A673 (cell line): ENCODE measurements at regions not wholly inside any gene's neighbourhood (a gene's known extent, or its start where the extent isn't known, plus 50 kb on each side); places are given as distances from the start of the nearest gene placed in this dataset.

ENCODE experiments used
- BruUV-seq: library from RNA; stranded (reverse); fragments of 400-500 nt; replicated peaks from 2 replicates; lab custom pipeline; 2021; lab: Mats Ljungman, UMichigan
- CTCF ChIA-PET: fragments of 300-600 bp; sonication (Branson Sonifier 250); formaldehyde crosslinking; loops from one replicate; lab custom pipeline; 2022; ENCODE audit warnings: antibody characterized with exemption; lab: Charles Lee
- POLR2A ChIA-PET: fragments of 300-600 bp; sonication (Branson Sonifier 250); formaldehyde crosslinking; loops from one replicate; lab custom pipeline; 2022; ENCODE audit warnings: antibody characterized with exemption; ENCODE audit not compliant: low non-redundant PET; lab: Charles Lee
- DNase-seq: peaks from one replicate; pipeline ENCODE4 v3.0.0-alpha.2; 2015; ENCODE audit warnings: low spot score
- H3K27ac ChIP-seq: fragments of 200-600 bp; sonication (generic); 2 replicates; pipeline ENCODE4 v1.5.1; 2016; ENCODE audit warnings: mixed run types, low read depth, mild to moderate bottlenecking, mixed read lengths, antibody characterized with exemption, low read length; ENCODE audit not compliant: poor library complexity, severe bottlenecking
- H3K27me3 ChIP-seq: fragments of 200-600 bp; sonication (generic); replicated peaks from 2 replicates; pipeline ENCODE4 v1.6.1; 2017; ENCODE audit warnings: mixed run types, low read depth, mild to moderate bottlenecking, mixed read lengths, antibody characterized with exemption, low read length; ENCODE audit not compliant: insufficient read depth, poor library complexity
- H3K36me3 ChIP-seq: fragments of 200-600 bp; sonication (generic); 2 replicates; pipeline ENCODE4 v1.6.1; 2016; ENCODE audit warnings: mixed run types, mild to moderate bottlenecking, mixed read lengths, antibody characterized with exemption, low read length; ENCODE audit not compliant: insufficient read depth, poor library complexity, severe bottlenecking
- H3K4me1 ChIP-seq: fragments of 200-600 bp; sonication (generic); 2 replicates; pipeline ENCODE4 v1.6.1; 2017; ENCODE audit warnings: mixed run types, mild to moderate bottlenecking, mixed read lengths, antibody characterized with exemption, low read length; ENCODE audit not compliant: insufficient read depth, poor library complexity, severe bottlenecking
- H3K4me3 ChIP-seq: fragments of 200-600 bp; sonication (generic); 2 replicates; pipeline ENCODE4 v1.5.1; 2016; ENCODE audit warnings: low read depth, mixed run types, mild to moderate bottlenecking, mixed read lengths, low read length; ENCODE audit not compliant: poor library complexity, severe bottlenecking
- H3K9me3 ChIP-seq: fragments of 200-600 bp; sonication (generic); 2 replicates; pipeline ENCODE4 v1.6.1; 2016; ENCODE audit warnings: mixed run types, low read depth, mild to moderate bottlenecking, mixed read lengths, antibody characterized with exemption, low read length; ENCODE audit not compliant: poor library complexity, severe bottlenecking
- CTCF ChIP-seq: fragments of 300-800, 200-600 bp; sonication (generic); conservative IDR thresholded peaks from 2 replicates; pipeline ENCODE4 v1.5.1; 2017; ENCODE audit warnings: low read depth, mild to moderate bottlenecking, antibody characterized with exemption, low read length, moderate library complexity, mixed read lengths
- EZH2 ChIP-seq: fragments of 200-600 bp; sonication (generic); IDR thresholded peaks from 2 replicates; pipeline ENCODE4 v1.6.1; 2017; ENCODE audit warnings: borderline replicate concordance, low read depth, mild to moderate bottlenecking, mixed read lengths, antibody characterized with exemption, low read length; ENCODE audit not compliant: poor library complexity, severe bottlenecking
- intact Hi-C: fragments of 100-400 bp; cut with micrococcal nuclease; formaldehyde crosslinking; loops from one replicate; pipeline ENCODE4 v1.10.0; 2022; ENCODE audit not compliant: unreplicated experiment

GRCh38 chr10:107277591-107277990 lies 113.1 kb upstream of the SORCS1 start:
- POLR2A ChIA-PET: no interaction called here

GRCh38 chr10:107275806-107276205 lies 111.3 kb upstream of the SORCS1 start:
- Histone ChIP-seq H3K4me3 (no peak overlapping the region), H3K4me1 (no peaks in the 10 kb centered on the region), H3K36me3 (no peaks in the 10 kb centered on the region), H3K27ac (no peak overlapping the region), H3K27me3 (no peaks in the 10 kb centered on the region), H3K9me3 (no peaks in the 10 kb centered on the region)
- no TSS peak for BruUV-seq
- CTCF ChIA-PET: no interaction called here
- TF ChIP-seq EZH2 (no peak), CTCF (no peak)
- POLR2A ChIA-PET: no interaction called here
- DNase-seq: no peak
- intact Hi-C loops: no loop called here

More at GRCh38 chr10:107277591-107277990, 113.1 kb upstream of the SORCS1 start:
- no peak for DNase-seq
- no peak overlapping the region for H3K4me3 ChIP-seq
- no peak for TF ChIP-seq EZH2
- TF ChIP-seq CTCF: no peak
- no peaks in the 10 kb centered on the region for H3K36me3 ChIP-seq
- CTCF ChIA-PET: no interaction called here
- BruUV-seq: no TSS peak
- intact Hi-C loops: no loop called here
- H3K27ac ChIP-seq: no peak overlapping the region
- H3K4me1 ChIP-seq: no peaks in the 10 kb centered on the region
- no peaks in the 10 kb centered on the region for H3K9me3 ChIP-seq
- no peaks in the 10 kb centered on the region for H3K27me3 ChIP-seq

- Histone ChIP-seq H3K4me3 (no peak overlapping the region), H3K27ac (no peak overlapping the region), H3K27me3 (no peaks in the 10 kb centered on the region), H3K9me3 (no peaks in the 10 kb centered on the region), H3K36me3 (no peaks in the 10 kb centered on the region), H3K4me1 (no peaks in the 10 kb centered on the region)
- CTCF ChIA-PET: no interaction called here
- TF ChIP-seq EZH2 (no peak), CTCF (no peak)
- intact Hi-C loops: loop anchor here (10.0 kb wide), 1 partner anchor 475 kb away; no protein-coding TSS in a partner anchor
- POLR2A ChIA-PET: no interaction called here
- no peak for DNase-seq
- BruUV-seq: no TSS peak
Measured at GRCh38 chr10:107269626-107270025, 105.1 kb upstream of the SORCS1 start.
